GM12873 (cell line): ENCODE measurements at regions not wholly inside any gene's neighbourhood (a gene's known extent, or its start where the extent isn't known, plus 50 kb on each side); places are given as distances from the start of the nearest gene placed in this dataset.

ENCODE experiments used
- CTCF ChIP-seq: IDR thresholded peaks from 2 replicates; pipeline ENCODE4 v1.5.1; 2012; ENCODE audit warnings: low read depth, mild to moderate bottlenecking, moderate library complexity, low read length, control low read depth; ENCODE audit not compliant: insufficient read depth; ENCODE audit errors: missing control alignments

- TF ChIP-seq CTCF, result no peak
Measured at GRCh38 chr4:126361287-126361686, 1046.5 kb downstream of the FAT4 start.

GRCh38 chr4:126364311-126364911, 1049.7 kb downstream of the FAT4 start:
- TF ChIP-seq CTCF, result no peak

- no peak for TF ChIP-seq CTCF
Measured at GRCh38 chr4:126369076-126369475, 1054.3 kb downstream of the FAT4 start.

GRCh38 chr4:126372634-126373033, 1057.9 kb downstream of the FAT4 start:
- TF ChIP-seq CTCF, result no peak

GRCh38 chr4:126375462-126376054, 1060.8 kb downstream of the FAT4 start:
- TF ChIP-seq CTCF, result no peak

GRCh38 chr4:126385954-126386353, 1071.2 kb downstream of the FAT4 start:
- no peak for TF ChIP-seq CTCF

GRCh38 chr4:126386512-126386911, 1071.8 kb downstream of the FAT4 start:
- no peak for TF ChIP-seq CTCF

- no peak for TF ChIP-seq CTCF
Measured at GRCh38 chr4:126395664-126396063, 1080.9 kb downstream of the FAT4 start.
